NCI-H69 (cell line): ENCODE measurements at regions not wholly inside any gene's neighbourhood (a gene's known extent, or its start where the extent isn't known, plus 50 kb on each side); places are given as distances from the start of the nearest gene placed in this dataset.

Experiments
- DNase-seq: peaks from one replicate; lab custom pipeline; 2025; lab: John Stamatoyannopoulos, UW

GRCh38 chr7:117973975-117974374, 100.7 kb upstream of the CTTNBP2 start:
- DNase-seq = no peak

- DNase-seq = no peak
Observed at GRCh38 chr7:117974891-117975290, 101.7 kb upstream of the CTTNBP2 start.

GRCh38 chr7:117975476-117975875, 102.2 kb upstream of the CTTNBP2 start:
- no peak for DNase-seq

DNA sequence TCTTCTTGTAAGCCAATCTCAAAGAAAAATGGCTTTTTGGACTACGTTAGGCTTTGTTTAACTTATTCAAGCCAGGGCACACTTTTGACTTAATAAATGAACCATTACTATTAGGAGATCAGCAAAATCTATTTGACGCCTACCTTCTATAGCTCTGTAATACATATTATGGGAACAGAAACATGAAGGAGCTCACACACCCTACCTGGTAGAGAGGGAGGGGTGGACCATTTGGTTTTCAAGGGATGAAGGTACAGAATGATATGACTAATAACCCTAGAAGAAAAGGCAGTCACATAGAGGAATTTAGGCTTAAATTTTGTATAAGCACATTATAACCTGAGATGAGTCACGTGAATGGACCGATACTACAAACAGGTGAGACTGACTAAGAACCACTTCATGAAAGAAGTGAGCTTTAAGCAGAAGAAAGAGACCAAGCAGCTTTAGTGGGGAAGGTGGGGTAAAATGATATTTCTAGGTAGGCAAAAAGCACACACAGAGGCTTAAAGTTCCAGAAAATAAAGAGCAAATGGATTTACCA, 106.8 kb upstream of the CTTNBP2 start:
- no peak for DNase-seq

DNA sequence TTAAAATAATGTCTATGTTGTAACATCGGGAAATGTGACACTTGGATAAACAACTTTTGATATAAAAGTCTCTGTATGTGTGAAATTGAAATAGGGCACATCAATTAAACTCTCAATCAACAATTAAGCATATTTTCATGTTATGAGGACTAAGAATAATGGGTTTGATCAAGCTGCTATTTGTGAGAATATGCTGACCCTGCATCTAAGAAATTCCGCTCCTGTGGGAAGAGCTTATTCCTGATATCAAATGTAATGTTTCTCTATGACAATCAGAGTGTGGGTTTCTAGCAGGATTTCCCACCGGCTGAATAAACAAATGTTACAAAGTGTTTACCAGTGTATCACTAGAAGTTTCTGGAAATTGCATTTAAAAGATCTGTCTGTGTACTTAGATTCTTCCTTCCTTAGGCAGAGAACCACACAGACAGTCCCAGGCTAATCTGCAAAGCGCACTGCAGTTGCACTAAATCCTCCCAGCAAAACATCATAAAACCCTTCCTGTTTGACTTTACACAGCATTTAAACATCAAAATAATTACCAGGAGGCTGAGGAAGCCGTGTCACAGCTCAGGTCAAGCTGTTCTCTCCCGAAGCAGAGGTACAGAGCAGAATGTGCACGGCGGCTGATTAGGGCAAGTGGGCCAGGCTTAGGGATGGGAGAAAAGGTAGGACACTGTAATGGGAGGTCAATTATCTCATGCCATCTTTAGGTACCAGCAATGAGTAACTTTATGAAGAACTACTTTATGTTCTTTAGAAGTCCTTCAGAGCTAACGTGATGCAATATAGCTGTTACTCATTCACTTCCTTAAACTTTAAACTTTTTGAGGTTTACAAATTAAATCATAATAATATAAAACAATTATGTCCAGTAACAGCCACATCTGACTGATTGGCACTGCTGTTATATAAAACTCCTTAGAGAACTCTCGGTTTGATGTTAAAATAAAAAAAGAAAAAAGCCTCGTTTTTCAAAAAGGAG, 109.1 kb upstream of the CTTNBP2 start:
- peak; percentile 12 for DNase-seq

GRCh38 chr7:117986645-117987269, 113.5 kb upstream of the CTTNBP2 start:
- no peak for DNase-seq

GRCh38 chr7:117990834-117991233, 117.6 kb upstream of the CTTNBP2 start:
- no peak for DNase-seq

- no peak for DNase-seq
Observed at GRCh38 chr7:117992635-117993376, 119.6 kb upstream of the CTTNBP2 start.

- DNase-seq = peak; percentile 62
Observed at GRCh38 chr7:117993377-117994003, 120.2 kb upstream of the CTTNBP2 start.

DNA sequence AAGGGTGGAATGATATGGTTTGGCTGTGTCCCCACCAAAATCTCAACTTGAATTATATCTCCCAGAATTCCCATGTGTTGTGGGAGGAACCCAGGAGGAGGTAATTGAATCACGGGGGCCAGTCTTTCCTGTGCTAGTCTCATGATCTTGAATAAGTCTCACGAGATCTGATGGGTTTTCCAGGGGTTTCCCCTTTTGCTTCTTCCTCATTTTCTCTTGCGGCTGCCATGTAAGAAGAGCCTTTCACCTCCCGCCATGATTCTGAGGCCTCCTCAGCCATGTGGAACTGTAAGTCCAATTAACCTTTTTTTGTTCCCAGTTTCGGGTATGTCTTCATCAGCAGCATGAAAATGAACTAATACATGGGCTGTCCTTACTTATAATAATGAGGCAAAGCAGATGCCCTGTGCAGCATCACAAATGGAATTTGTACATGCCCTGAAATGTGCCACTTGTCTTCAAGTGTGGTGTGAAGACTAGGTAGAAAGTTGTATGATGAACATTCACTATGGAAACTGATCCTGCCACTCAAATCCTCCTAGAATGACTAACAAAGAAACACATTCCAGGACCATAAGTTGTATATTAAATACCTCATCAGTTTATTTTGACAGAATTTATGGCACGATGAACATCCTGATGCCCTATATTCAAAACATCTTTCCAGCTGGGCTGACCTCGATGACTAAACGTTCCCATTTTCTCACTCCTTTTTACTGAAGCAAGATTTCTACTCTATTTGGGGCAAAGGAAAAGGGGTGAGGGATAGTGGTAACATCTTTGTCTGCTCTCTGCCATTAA, 122.8 kb upstream of the CTTNBP2 start:
- DNase-seq = no peak

GRCh38 chr7:117997862-117998825, 124.9 kb upstream of the CTTNBP2 start:
- DNase-seq = no peak

- no peak for DNase-seq
Observed at GRCh38 chr7:118000480-118001202, 127.4 kb upstream of the CTTNBP2 start.

- no peak for DNase-seq
Observed at GRCh38 chr7:118003476-118003875, 130.2 kb upstream of the CTTNBP2 start.

GRCh38 chr7:118005026-118005425, 131.8 kb upstream of the CTTNBP2 start:
- DNase-seq = peak; percentile 32

DNA sequence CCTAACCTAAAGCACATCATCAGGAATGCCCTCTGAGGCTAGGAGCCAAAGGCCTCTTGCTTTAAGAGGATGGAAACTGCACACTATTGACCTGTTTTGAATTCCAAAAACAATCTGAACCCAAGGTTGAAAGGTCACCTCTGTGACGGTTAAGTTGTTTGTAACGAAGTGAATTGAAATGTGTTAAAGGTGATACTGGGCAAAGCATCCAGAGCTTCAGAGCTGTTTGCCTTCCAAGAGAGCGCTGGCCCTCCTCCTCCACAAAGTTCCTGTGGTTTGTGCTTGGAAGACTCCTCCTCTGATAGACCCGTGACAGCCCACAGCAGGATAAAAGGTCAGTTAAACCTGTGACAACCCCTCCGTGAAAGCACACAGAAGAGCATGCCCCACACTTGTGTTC, 133.7 kb upstream of the CTTNBP2 start:
- DNase-seq = no peak

GRCh38 chr7:118009419-118009818, 136.2 kb upstream of the CTTNBP2 start:
- no peak for DNase-seq

GRCh38 chr7:118011652-118012051, 138.4 kb upstream of the CTTNBP2 start:
- DNase-seq = no peak

- no peak for DNase-seq
Observed at GRCh38 chr7:118013252-118014010, 140.2 kb upstream of the CTTNBP2 start.
